H1 (cell line): ENCODE measurements at regions not wholly inside any gene's neighbourhood (a gene's known extent, or its start where the extent isn't known, plus 50 kb on each side); places are given as distances from the start of the nearest gene placed in this dataset.
"Not testable (repeated sequence)": the region's sequence is repeated elsewhere in the genome, so short reads cannot be mapped to it uniquely, and the experiment has no call there.

ENCODE experiments used
- ATF2 ChIP-seq: IDR thresholded peaks from 2 replicates; pipeline ENCODE4 v1.6.1; 2012; ENCODE audit warnings: low read length, inconsistent platforms
- ATF3 ChIP-seq: IDR thresholded peaks from 2 replicates; pipeline ENCODE4 v1.6.1; 2011; ENCODE audit warnings: low read depth, mild to moderate bottlenecking, low read length; ENCODE audit not compliant: insufficient read depth
- CBX8 ChIP-seq: fragments of 300-800, 300-1000 bp; sonication (generic); IDR thresholded peaks from 2 replicates; pipeline ENCODE4 v1.7.1; 2016; ENCODE audit warnings: low read depth, low read length, borderline replicate concordance
- CEBPB ChIP-seq: IDR thresholded peaks from 2 replicates; pipeline ENCODE4 v1.6.1; 2012; ENCODE audit warnings: low read depth, low read length
- CHD2 ChIP-seq: IDR thresholded peaks from 2 replicates; pipeline ENCODE4 v1.6.1; 2012; ENCODE audit warnings: low read length, improper control_type of control experiment
- CTCF ChIP-seq, 3 experiments: IDR thresholded peaks; 1 replicate in 2 of 3; 2 replicates in 1 of 3; pipeline versions ENCODE4 v1.5.1 to v1.6.1; 2011; ENCODE audit warnings: low read length in 3 of 3, mild to moderate bottlenecking in 3 of 3, inconsistent platforms in 2 of 3, low read depth in 1 of 3, moderate library complexity in 1 of 3; ENCODE audit not compliant: insufficient read depth in 1 of 3; ENCODE audit errors: control extremely low read depth in 1 of 3
- EP300 ChIP-seq, 2 experiments: IDR thresholded peaks; 1 replicate in 1 of 2; 2 replicates in 1 of 2; pipeline ENCODE4 v1.6.1; 2011 to 2012; ENCODE audit warnings: low read depth in 2 of 2, low read length in 2 of 2, mild to moderate bottlenecking in 2 of 2, borderline replicate concordance in 1 of 2, inconsistent platforms in 1 of 2, moderate library complexity in 1 of 2
- EZH2 ChIP-seq: fragments of 200-600 bp; sonication (generic); IDR thresholded peaks from 2 replicates; pipeline ENCODE4 v1.7.1; 2012; ENCODE audit warnings: low read depth, mild to moderate bottlenecking, moderate library complexity, low read length, inconsistent platforms; ENCODE audit not compliant: severe bottlenecking
- MAX ChIP-seq: IDR thresholded peaks from 2 replicates; pipeline ENCODE4 v1.6.1; 2012; ENCODE audit warnings: inconsistent platforms
- POLR2A ChIP-seq, 2 experiments: IDR thresholded peaks; 1 replicate in 1 of 2; 2 replicates in 1 of 2; pipeline ENCODE4 v1.6.1; 2011; ENCODE audit warnings: low read depth in 2 of 2, low read length in 2 of 2, mild to moderate bottlenecking in 2 of 2; ENCODE audit errors: control extremely low read depth in 1 of 2
- SP1 ChIP-seq: IDR thresholded peaks from 2 replicates; pipeline ENCODE4 v1.6.1; 2011; ENCODE audit warnings: low read depth, low read length
- ZNF274 ChIP-seq: IDR thresholded peaks from 2 replicates; pipeline ENCODE4 v1.7.0; 2012; ENCODE audit warnings: low read length, borderline replicate concordance; ENCODE audit errors: extremely low read depth

GRCh38 chr11:25280821-25281220, 784.0 kb downstream of the LUZP2 start:
- TF ChIP-seq EZH2; POLR2A (IDR thresholded peaks at IDR 0.05; ENCODE audit: control extremely low read depth in 1 of 2, low read depth in 2 of 2, low read length in 2 of 2); CEBPB; SP1; ATF2; CTCF (IDR thresholded peaks at IDR 0.05; ENCODE audit: control extremely low read depth in 1 of 3, insufficient read depth in 1 of 3, low read depth in 1 of 3, low read length in 3 of 3); CHD2; CBX8; ATF3; ZNF274; MAX; EP300 (IDR thresholded peaks at IDR 0.05; ENCODE audit: borderline replicate concordance in 1 of 2, low read depth in 2 of 2, low read length in 2 of 2): not testable (repeated sequence)
